Naive thymus-derived CD8-positive, alpha-beta T cell (primary cell): ENCODE measurements at regions not wholly inside any gene's neighbourhood (a gene's known extent, or its start where the extent isn't known, plus 50 kb on each side); places are given as distances from the start of the nearest gene placed in this dataset.
"Not testable (repeated sequence)": the region's sequence is repeated elsewhere in the genome, so short reads cannot be mapped to it uniquely, and the experiment has no call there.

Source experiments
- ATAC-seq, 2 donors: fragments of 150-1000 bp; cut with Tn5 transposase in 1 of 2; sonication (Bioruptor Pico), chemical (Tn5 transposase) in 1 of 2; 1 replicate in 1 of 2; 2 replicates in 1 of 2; pipeline ENCODE4 v1.10.0; 2021; ENCODE audit warnings: mild to moderate bottlenecking in 2 of 2, moderate library complexity in 2 of 2
- POLR2A ChIA-PET: fragments of 350-600 bp; sonication (Branson Sonifier 250); formaldehyde crosslinking; loops from one replicate; lab custom pipeline; 2021; ENCODE audit warnings: antibody characterized with exemption; lab: Charles Lee
- DNase-seq, 10 donors: peaks; one replicate each; pipeline versions ENCODE4 v3.0.0 to v3.0.0-alpha.2; 2020 to 2022
- H3K27ac Mint-ChIP-seq, 10 donors: one replicate each; pipeline ENCODE4 v1.8.0; 2020 to 2022; ENCODE audit warnings: mild to moderate bottlenecking in 10 of 10, mixed read lengths in 10 of 10, moderate library complexity in 4 of 10, inconsistent platforms in 1 of 10
- H3K27me3 Mint-ChIP-seq, 5 donors: one replicate each; pipeline ENCODE4 v1.8.0; 2021 to 2022; ENCODE audit warnings: mixed read lengths in 5 of 5
- H3K36me3 Mint-ChIP-seq, 3 donors: one replicate each; pipeline ENCODE4 v1.8.0; 2020 to 2022; ENCODE audit warnings: mixed read lengths in 3 of 3, mild to moderate bottlenecking in 2 of 3, inconsistent platforms in 1 of 3
- H3K4me1 Mint-ChIP-seq, 4 donors: one replicate each; pipeline ENCODE4 v1.8.0; 2021 to 2022; ENCODE audit warnings: mixed read lengths in 4 of 4
- H3K4me3 Mint-ChIP-seq, 10 donors: one replicate each; pipeline ENCODE4 v1.8.0; 2020 to 2022; ENCODE audit warnings: mild to moderate bottlenecking in 10 of 10, mixed read lengths in 10 of 10, moderate library complexity in 6 of 10, inconsistent platforms in 1 of 10
- H3K9me3 Mint-ChIP-seq, 9 donors: one replicate each; pipeline ENCODE4 v1.8.0; 2020 to 2022; ENCODE audit warnings: mixed read lengths in 9 of 9, mild to moderate bottlenecking in 3 of 9, inconsistent platforms in 1 of 9, moderate library complexity in 1 of 9

DNA sequence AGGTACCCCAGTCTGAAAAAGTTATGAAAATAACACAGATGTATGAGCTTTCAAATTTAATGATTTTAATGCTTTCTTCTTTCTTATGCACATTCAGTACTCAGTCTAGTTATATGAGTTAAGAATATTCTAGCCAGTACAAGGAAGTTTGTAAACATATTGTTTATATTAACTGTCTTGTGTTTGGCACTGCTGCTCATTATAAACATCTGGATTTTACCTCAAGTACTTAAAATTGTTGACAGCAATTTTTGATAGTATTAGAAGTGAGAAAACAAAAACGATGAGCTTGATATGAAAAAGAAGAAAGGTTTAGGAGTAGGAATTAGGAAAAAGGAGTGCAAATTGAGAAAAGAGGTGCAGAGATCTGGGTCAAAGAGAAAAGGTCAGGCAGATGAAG, 293.3 kb downstream of the C3orf38 start:
- H3K27me3 Mint-ChIP-seq, result no peaks in the 10 kb centered on the region
- H3K4me3 Mint-ChIP-seq, result no peak overlapping the region
- H3K27ac Mint-ChIP-seq, result no peak overlapping the region
- POLR2A ChIA-PET, result no interaction called here
- ATAC-seq (no peak), DNase-seq (no peak)
- peaks cover 0 to 12% (median 0%) of the 10 kb centered on the region in 4 donors for H3K4me1 Mint-ChIP-seq
- H3K9me3 Mint-ChIP-seq, result peaks cover 0 to 3% (median 0%) of the 10 kb centered on the region in 9 donors
- H3K36me3 Mint-ChIP-seq, result no peaks in the 10 kb centered on the region

DNA sequence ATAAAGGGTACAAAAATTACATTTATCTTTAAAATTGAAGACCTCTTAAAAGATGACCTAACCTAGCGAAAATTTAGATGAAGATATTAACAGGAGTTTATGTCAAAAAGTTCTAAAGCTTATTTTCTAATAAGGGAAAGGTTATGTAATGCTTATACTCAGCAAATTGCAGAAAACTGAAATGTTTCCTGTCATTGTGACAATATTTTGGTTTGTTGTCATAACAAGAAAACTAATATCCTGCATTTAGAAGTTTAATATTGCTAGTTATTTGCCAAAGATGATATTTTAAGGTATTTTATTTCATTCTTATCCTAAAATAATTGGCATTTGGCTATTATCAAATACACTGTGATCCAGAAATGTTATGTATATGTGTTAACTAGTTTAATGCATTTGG, 294.5 kb downstream of the C3orf38 start:
- ATAC-seq (no peak), DNase-seq (no peak)
- H3K27ac Mint-ChIP-seq, result no peak overlapping the region
- peaks cover 0 to 2% (median 0%) of the 10 kb centered on the region in 9 donors for H3K9me3 Mint-ChIP-seq
- no peak overlapping the region for H3K4me3 Mint-ChIP-seq
- peaks cover 0 to 12% (median 0%) of the 10 kb centered on the region in 4 donors for H3K4me1 Mint-ChIP-seq
- POLR2A ChIA-PET, result no interaction called here
- H3K36me3 Mint-ChIP-seq, result no peaks in the 10 kb centered on the region
- no peaks in the 10 kb centered on the region for H3K27me3 Mint-ChIP-seq

GRCh38 chr3:88452228-88452627, 302.5 kb downstream of the C3orf38 start:
- Mint-ChIP-seq H3K4me1 (no peaks in the 10 kb centered on the region), H3K4me3 (no peak overlapping the region), H3K36me3 (no peaks in the 10 kb centered on the region), H3K27ac (no peak overlapping the region), H3K27me3 (no peaks in the 10 kb centered on the region), H3K9me3 (peaks cover 0 to 14% (median 0%) of the 10 kb centered on the region in 9 donors)
- DNase-seq (no peak), ATAC-seq (no peak)
- POLR2A ChIA-PET, result no interaction called here

DNA sequence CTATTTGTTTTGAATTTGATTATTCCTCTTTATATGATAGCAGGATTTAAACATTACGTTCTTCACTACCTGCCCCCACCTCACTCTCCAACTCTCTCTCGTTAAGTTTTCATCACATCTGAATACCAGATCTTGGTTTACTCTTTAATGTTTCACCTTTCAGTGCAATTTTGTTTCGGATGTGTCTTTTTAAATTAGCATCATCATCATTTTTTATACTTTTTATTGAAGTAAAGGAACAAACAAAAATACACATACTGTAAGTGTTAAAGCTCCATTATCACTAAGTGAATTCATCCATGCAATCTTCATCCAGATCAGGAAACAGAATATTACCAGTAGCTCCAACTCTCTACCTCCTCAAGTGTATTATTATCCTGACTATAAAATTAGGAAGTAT, 310.6 kb downstream of the C3orf38 start:
- DNase-seq, result no peak
- H3K36me3 Mint-ChIP-seq, result no peaks in the 10 kb centered on the region
- ATAC-seq, result no peak
- H3K9me3 Mint-ChIP-seq, result peaks cover 0 to 13% (median 3%) of the 10 kb centered on the region in 9 donors
- H3K27me3 Mint-ChIP-seq, result no peaks in the 10 kb centered on the region
- H3K4me1 Mint-ChIP-seq, result no peaks in the 10 kb centered on the region
- no peak overlapping the region for H3K27ac Mint-ChIP-seq
- no peak overlapping the region for H3K4me3 Mint-ChIP-seq
- POLR2A ChIA-PET, result no interaction called here

DNA sequence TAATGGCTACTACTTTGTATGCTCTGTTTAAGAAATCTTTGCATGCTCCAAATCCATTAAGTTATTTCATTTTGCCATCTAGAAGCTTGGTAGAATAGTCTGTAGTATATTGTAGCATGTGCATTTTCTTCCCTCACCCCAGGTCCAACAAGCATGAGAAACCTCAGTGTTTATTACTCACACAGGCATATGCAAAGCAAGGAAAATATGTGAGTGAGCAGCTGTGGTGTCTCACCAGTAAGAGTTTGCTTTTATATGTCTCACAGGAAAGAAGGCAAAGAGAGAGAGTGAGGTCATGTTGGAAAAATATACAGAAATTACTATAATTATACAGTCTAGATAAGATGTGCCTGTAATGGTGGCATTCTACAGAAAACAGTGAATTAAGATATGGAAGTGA, 312.5 kb downstream of the C3orf38 start:
- POLR2A ChIA-PET, result no interaction called here
- H3K4me3 Mint-ChIP-seq, result no peak overlapping the region
- DNase-seq, result no peak
- no peak overlapping the region for H3K27ac Mint-ChIP-seq
- no peaks in the 10 kb centered on the region for H3K4me1 Mint-ChIP-seq
- ATAC-seq, result no peak
- H3K9me3 Mint-ChIP-seq, result peaks cover 0 to 21% (median 5%) of the 10 kb centered on the region in 9 donors
- no peaks in the 10 kb centered on the region for H3K36me3 Mint-ChIP-seq
- no peaks in the 10 kb centered on the region for H3K27me3 Mint-ChIP-seq

DNA sequence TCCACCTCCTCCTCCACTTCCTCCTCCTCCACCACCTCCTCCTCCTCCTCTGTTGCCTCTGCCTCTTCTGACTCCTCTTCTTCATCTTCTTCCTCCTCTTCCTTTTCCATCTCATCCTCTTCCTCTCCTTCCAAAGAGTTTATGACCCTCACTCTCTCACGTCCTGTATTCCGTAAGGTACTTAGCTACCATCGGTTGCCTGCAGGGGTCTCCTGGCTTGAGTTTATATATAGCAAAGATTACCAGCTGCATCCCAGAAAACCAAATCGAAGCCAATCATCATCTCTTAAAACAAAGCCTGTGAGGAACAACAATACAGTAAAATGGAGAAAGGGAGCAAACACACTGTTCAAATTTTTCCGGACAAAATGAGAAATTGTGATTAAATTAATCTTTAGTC, 317.4 kb downstream of the C3orf38 start:
- Mint-ChIP-seq H3K36me3 (no peaks in the 10 kb centered on the region), H3K27me3 (no peaks in the 10 kb centered on the region), H3K27ac (no peak overlapping the region), H3K4me1 (no peaks in the 10 kb centered on the region), H3K9me3 (peaks cover 0 to 25% (median 5%) of the 10 kb centered on the region in 9 donors), H3K4me3 (no peak overlapping the region)
- DNase-seq (no peak), ATAC-seq (no peak)
- POLR2A ChIA-PET, result no interaction called here

GRCh38 chr3:88469216-88469615, 319.5 kb downstream of the C3orf38 start:
- Mint-ChIP-seq H3K27ac (no peak overlapping the region), H3K4me3 (no peak overlapping the region), H3K9me3 (peaks cover 0 to 25% (median 7%) of the 10 kb centered on the region in 9 donors), H3K4me1 (no peaks in the 10 kb centered on the region), H3K27me3 (no peaks in the 10 kb centered on the region), H3K36me3 (no peaks in the 10 kb centered on the region)
- ATAC-seq (no peak), DNase-seq (no peak)
- POLR2A ChIA-PET, result no interaction called here

GRCh38 chr3:88478460-88478859, 328.7 kb downstream of the C3orf38 start:
- peaks cover 0 to 8% (median 0%) of the 10 kb centered on the region in 9 donors for H3K9me3 Mint-ChIP-seq
- H3K27ac Mint-ChIP-seq, result no peak overlapping the region
- POLR2A ChIA-PET, result no interaction called here
- ATAC-seq, result no peak
- H3K4me3 Mint-ChIP-seq, result no peak overlapping the region
- no peaks in the 10 kb centered on the region for H3K36me3 Mint-ChIP-seq
- no peaks in the 10 kb centered on the region for H3K4me1 Mint-ChIP-seq
- H3K27me3 Mint-ChIP-seq, result peaks cover 0 to 2% (median 0%) of the 10 kb centered on the region in 5 donors
- DNase-seq, result no peak

- Mint-ChIP-seq H3K27ac (no peak overlapping the region), H3K4me3 (no peak overlapping the region), H3K9me3 (peaks cover 0 to 10% (median 0%) of the 10 kb centered on the region in 9 donors), H3K36me3 (no peaks in the 10 kb centered on the region), H3K4me1 (no peaks in the 10 kb centered on the region), H3K27me3 (peaks cover 0 to 2% (median 0%) of the 10 kb centered on the region in 5 donors)
- ATAC-seq (no peak), DNase-seq (no peak)
- POLR2A ChIA-PET, result no interaction called here
Measured at GRCh38 chr3:88480822-88481221, 331.1 kb downstream of the C3orf38 start.

DNA sequence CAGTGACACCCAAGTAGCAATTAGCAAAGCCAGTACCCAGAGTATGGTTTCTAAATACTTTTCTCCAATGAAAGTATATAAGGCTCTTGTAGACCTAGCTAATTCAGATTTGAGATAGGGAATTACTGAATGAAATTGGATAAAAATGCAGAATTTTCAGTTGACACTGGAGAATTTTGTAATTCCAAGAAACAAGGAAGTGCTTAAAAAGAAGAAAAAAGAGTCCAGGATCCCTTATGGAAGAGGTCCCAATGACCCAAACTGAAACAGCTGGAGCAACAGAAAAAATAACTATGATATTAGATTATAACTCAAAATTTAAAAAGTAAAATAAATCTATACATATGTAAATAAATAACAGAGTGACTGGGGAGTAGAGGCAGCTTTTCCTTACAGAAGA, 335.2 kb downstream of the C3orf38 start:
- ATAC-seq (no peak), DNase-seq (no peak)
- POLR2A ChIA-PET, result no interaction called here
- H3K27me3 Mint-ChIP-seq, result peaks cover 0 to 2% (median 0%) of the 10 kb centered on the region in 5 donors
- H3K9me3 Mint-ChIP-seq, result peaks cover 0 to 10% (median 0%) of the 10 kb centered on the region in 9 donors
- no peaks in the 10 kb centered on the region for H3K4me1 Mint-ChIP-seq
- H3K4me3 Mint-ChIP-seq, result no peak overlapping the region
- H3K36me3 Mint-ChIP-seq, result no peaks in the 10 kb centered on the region
- no peak overlapping the region for H3K27ac Mint-ChIP-seq

DNA sequence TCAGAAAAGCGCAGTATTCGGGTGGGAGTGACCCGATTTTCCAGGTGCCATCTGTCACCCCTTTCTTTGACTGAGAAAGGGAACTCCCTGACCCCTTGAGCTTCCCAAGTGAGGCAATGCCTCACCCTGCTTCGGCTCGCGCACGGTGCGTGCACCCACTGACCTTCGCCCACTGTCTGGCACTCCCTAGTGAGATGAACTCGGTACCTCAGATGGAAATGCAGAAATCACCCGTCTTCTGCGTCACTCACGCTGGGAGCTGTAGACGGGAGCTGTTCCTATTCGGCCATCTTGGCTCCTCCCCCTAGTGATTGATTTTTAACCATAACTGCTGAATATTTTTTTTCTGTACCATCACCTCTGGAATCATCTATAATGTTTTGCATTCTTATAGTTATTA, 359.1 kb downstream of the C3orf38 start:
- H3K4me3 Mint-ChIP-seq, H3K36me3 Mint-ChIP-seq, POLR2A ChIA-PET, H3K27ac Mint-ChIP-seq, ATAC-seq, H3K27me3 Mint-ChIP-seq, DNase-seq, H3K4me1 Mint-ChIP-seq: not testable (repeated sequence)
- peaks cover 0 to 13% (median 4%) of the 10 kb centered on the region in 9 donors for H3K9me3 Mint-ChIP-seq

DNA sequence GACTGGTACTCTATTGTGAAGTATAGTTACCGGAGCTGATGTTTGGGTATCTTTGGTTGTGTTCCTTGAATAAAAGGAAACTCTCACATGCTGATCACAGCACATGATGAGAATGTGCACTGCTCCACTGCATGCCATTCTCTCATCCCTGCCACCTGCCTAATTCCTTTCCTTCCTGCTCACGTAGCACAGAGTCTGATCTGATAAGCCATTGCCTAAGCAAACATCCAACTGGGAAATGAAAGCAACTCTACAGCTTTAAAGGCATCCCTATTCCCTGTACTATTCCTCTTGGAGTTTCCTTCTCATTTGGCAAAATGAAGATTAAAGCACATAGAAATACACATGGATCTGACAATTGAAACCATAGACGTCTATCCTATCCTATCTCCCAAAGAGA, 359.8 kb downstream of the C3orf38 start:
- Mint-ChIP-seq H3K4me3 (no peak overlapping the region), H3K4me1 (no peaks in the 10 kb centered on the region)
- POLR2A ChIA-PET, result no interaction called here

GRCh38 chr3:88528494-88528893, 378.7 kb downstream of the C3orf38 start:
- H3K9me3 Mint-ChIP-seq, result peaks cover 0 to 28% (median 9%) of the 10 kb centered on the region in 9 donors
- no peak for ATAC-seq
- POLR2A ChIA-PET, result no interaction called here
- peaks cover 0 to 5% (median 0%) of the 10 kb centered on the region in 3 donors for H3K36me3 Mint-ChIP-seq
- DNase-seq, result peak in 1 of 10 donors; percentile 3
- H3K4me1 Mint-ChIP-seq, result peaks cover 0 to 3% (median 0%) of the 10 kb centered on the region in 4 donors
- no peak overlapping the region for H3K4me3 Mint-ChIP-seq
- H3K27ac Mint-ChIP-seq, result no peak overlapping the region
- no peaks in the 10 kb centered on the region for H3K27me3 Mint-ChIP-seq

More for the DNA sequence above, 359.8 kb downstream of the C3orf38 start:
- ATAC-seq (no peak), DNase-seq (no peak)
- no peak overlapping the region for H3K27ac Mint-ChIP-seq
- no peaks in the 10 kb centered on the region for H3K36me3 Mint-ChIP-seq
- peaks cover 0 to 13% (median 4%) of the 10 kb centered on the region in 9 donors for H3K9me3 Mint-ChIP-seq
- no peaks in the 10 kb centered on the region for H3K27me3 Mint-ChIP-seq

GRCh38 chr3:88534534-88534933, 384.8 kb downstream of the C3orf38 start:
- no peak for ATAC-seq
- Mint-ChIP-seq H3K27me3 (no peaks in the 10 kb centered on the region), H3K27ac (no peak overlapping the region), H3K4me1 (no peaks in the 10 kb centered on the region), H3K4me3 (no peak overlapping the region), H3K36me3 (no peaks in the 10 kb centered on the region), H3K9me3 (no peaks in the 10 kb centered on the region)
- POLR2A ChIA-PET, result no interaction called here
- DNase-seq, result no peak
